NCI-H146 (cell line): ENCODE measurements at regions not wholly inside any gene's neighbourhood (a gene's known extent, or its start where the extent isn't known, plus 50 kb on each side); places are given as distances from the start of the nearest gene placed in this dataset.
"Not testable (repeated sequence)": the region's sequence is repeated elsewhere in the genome, so short reads cannot be mapped to it uniquely, and the experiment has no call there.

ENCODE experiments used
- DNase-seq: peaks from one replicate; lab custom pipeline; 2025; lab: John Stamatoyannopoulos, UW

GRCh38 chr17:31678431-31678830 lies 180.6 kb downstream of the COPRS start:
- DNase-seq: no peak

GRCh38 chr17:31677681-31678080 lies 181.4 kb downstream of the COPRS start:
- no peak for DNase-seq

GRCh38 chr17:31677036-31677435 lies 182.0 kb downstream of the COPRS start:
- DNase-seq: no peak

GRCh38 chr17:31675392-31675791 lies 183.7 kb downstream of the COPRS start:
- not testable (repeated sequence) for DNase-seq

GRCh38 chr17:31674717-31675349 lies 184.2 kb downstream of the COPRS start:
- DNase-seq: no peak

- DNase-seq: no peak
Measured at GRCh38 chr17:31674305-31674704, 184.7 kb downstream of the COPRS start.

- DNase-seq: no peak
Measured at GRCh38 chr17:31673076-31673475, 186.0 kb downstream of the COPRS start.

- DNase-seq: peak; percentile 19
Measured at GRCh38 chr17:31672161-31672819, 186.8 kb downstream of the COPRS start.

GRCh38 chr17:31663576-31663975 lies 195.5 kb downstream of the COPRS start:
- DNase-seq: no peak

- DNase-seq: no peak
Measured at GRCh38 chr17:31660684-31661083, 198.4 kb downstream of the COPRS start.

- DNase-seq: no peak
Measured at GRCh38 chr17:31657876-31658275, 201.2 kb downstream of the COPRS start.

- no peak for DNase-seq
Measured at GRCh38 chr17:31654936-31655335, 204.1 kb downstream of the COPRS start.

- DNase-seq: no peak
Measured at GRCh38 chr17:31653691-31654090, 205.4 kb downstream of the COPRS start.

GRCh38 chr17:31650756-31651520 lies 208.1 kb downstream of the COPRS start:
- DNase-seq: no peak

- DNase-seq: no peak
Measured at GRCh38 chr17:31649302-31649701, 209.7 kb downstream of the COPRS start.

GRCh38 chr17:31647661-31648060 lies 211.4 kb downstream of the COPRS start:
- DNase-seq: no peak

GRCh38 chr17:31646642-31647041 lies 212.4 kb downstream of the COPRS start:
- no peak for DNase-seq

GRCh38 chr17:31645351-31645750 lies 213.7 kb downstream of the COPRS start:
- DNase-seq: no peak

GRCh38 chr17:31631766-31632165 lies 227.3 kb downstream of the COPRS start:
- no peak for DNase-seq

GRCh38 chr17:31630866-31631265 lies 228.2 kb downstream of the COPRS start:
- not testable (repeated sequence) for DNase-seq

- no peak for DNase-seq
Measured at GRCh38 chr17:31629696-31630470, 229.2 kb downstream of the COPRS start.

- DNase-seq: no peak
Measured at GRCh38 chr17:31627960-31628359, 231.1 kb downstream of the COPRS start.
